ENCODE measurements at regions not wholly inside any gene's neighbourhood (a gene's known extent, or its start where the extent isn't known, plus 50 kb on each side); places are given as distances from the start of the nearest gene placed in this dataset.
"Not testable (repeated sequence)": the region's sequence is repeated elsewhere in the genome, so short reads cannot be mapped to it uniquely, and the experiment has no call there.

- Histone ChIP-seq H3K4me3 (no peak overlapping the region), H3K36me3 (no peaks in the 10 kb centered on the region), H3K4me1 (replicated peaks) (no peaks in the 10 kb centered on the region), H3K9me3 (replicated peaks) (no peaks in the 10 kb centered on the region), H3K27me3 (replicated peaks) (no peaks in the 10 kb centered on the region), H3K27ac (no peak overlapping the region)
- no peak for DNase-seq (ENCODE audit: low read depth in 1 of 2, low spot score in 2 of 2)
Measured at GRCh38 chrX:104428231-104428630, 137.8 kb upstream of the IL1RAPL2 start.

GRCh38 chrX:104427693-104428092, 138.3 kb upstream of the IL1RAPL2 start:
- no peaks in the 10 kb centered on the region for H3K27me3 ChIP-seq (replicated peaks)
- H3K9me3 ChIP-seq (replicated peaks), result no peaks in the 10 kb centered on the region
- no peak overlapping the region for H3K27ac ChIP-seq
- H3K4me3 ChIP-seq, result no peak overlapping the region
- DNase-seq (ENCODE audit: low read depth in 1 of 2, low spot score in 2 of 2), result no peak
- no peaks in the 10 kb centered on the region for H3K4me1 ChIP-seq (replicated peaks)
- H3K36me3 ChIP-seq, result no peaks in the 10 kb centered on the region

- Histone ChIP-seq H3K27me3 (replicated peaks) (no peaks in the 10 kb centered on the region), H3K4me1 (replicated peaks) (no peaks in the 10 kb centered on the region), H3K4me3 (no peak overlapping the region), H3K36me3 (no peaks in the 10 kb centered on the region), H3K27ac (no peak overlapping the region), H3K9me3 (replicated peaks) (no peaks in the 10 kb centered on the region)
- no peak for DNase-seq (ENCODE audit: low read depth in 1 of 2, low spot score in 2 of 2)
Measured at GRCh38 chrX:104427073-104427472, 138.9 kb upstream of the IL1RAPL2 start.

- no peak for DNase-seq (ENCODE audit: low read depth in 1 of 2, low spot score in 2 of 2)
- no peaks in the 10 kb centered on the region for H3K4me1 ChIP-seq (replicated peaks)
- no peaks in the 10 kb centered on the region for H3K9me3 ChIP-seq (replicated peaks)
- no peak overlapping the region for H3K27ac ChIP-seq
- no peaks in the 10 kb centered on the region for H3K27me3 ChIP-seq (replicated peaks)
- no peaks in the 10 kb centered on the region for H3K36me3 ChIP-seq
- no peak overlapping the region for H3K4me3 ChIP-seq
Measured at GRCh38 chrX:104420907-104421306, 145.1 kb upstream of the IL1RAPL2 start.

GRCh38 chrX:104419926-104420325, 146.1 kb upstream of the IL1RAPL2 start:
- Histone ChIP-seq H3K36me3 (no peaks in the 10 kb centered on the region), H3K27ac (no peak overlapping the region), H3K9me3 (replicated peaks) (no peaks in the 10 kb centered on the region), H3K4me3 (no peak overlapping the region), H3K27me3 (replicated peaks) (no peaks in the 10 kb centered on the region), H3K4me1 (replicated peaks) (no peaks in the 10 kb centered on the region)
- no peak for DNase-seq (ENCODE audit: low read depth in 1 of 2, low spot score in 2 of 2)

- Histone ChIP-seq H3K27ac (no peak overlapping the region), H3K4me3 (no peak overlapping the region), H3K27me3 (replicated peaks) (no peaks in the 10 kb centered on the region), H3K36me3 (no peaks in the 10 kb centered on the region), H3K4me1 (replicated peaks) (no peaks in the 10 kb centered on the region), H3K9me3 (replicated peaks) (no peaks in the 10 kb centered on the region)
- no peak for DNase-seq (ENCODE audit: low read depth in 1 of 2, low spot score in 2 of 2)
Measured at GRCh38 chrX:104419211-104419610, 146.8 kb upstream of the IL1RAPL2 start.

GRCh38 chrX:104411800-104412199, 154.2 kb upstream of the IL1RAPL2 start:
- DNase-seq (ENCODE audit: low read depth in 1 of 2, low spot score in 2 of 2), result no peak
- no peaks in the 10 kb centered on the region for H3K36me3 ChIP-seq

GRCh38 chrX:104400387-104400786, 145.7 kb upstream of the ESX1 start:
- H3K36me3 ChIP-seq, result no peaks in the 10 kb centered on the region

More at GRCh38 chrX:104411800-104412199, 154.2 kb upstream of the IL1RAPL2 start:
- Histone ChIP-seq H3K27ac (no peak overlapping the region), H3K27me3 (replicated peaks) (no peaks in the 10 kb centered on the region), H3K9me3 (replicated peaks) (no peaks in the 10 kb centered on the region), H3K4me3 (no peak overlapping the region), H3K4me1 (replicated peaks) (no peaks in the 10 kb centered on the region)

GRCh38 chrX:104392350-104392749, 137.6 kb upstream of the ESX1 start:
- Histone ChIP-seq H3K9me3 (replicated peaks) (no peaks in the 10 kb centered on the region), H3K27me3 (replicated peaks) (no peaks in the 10 kb centered on the region; the same call in 1 of the 2 replicates), H3K36me3 (no peaks in the 10 kb centered on the region), H3K4me1 (replicated peaks) (no peaks in the 10 kb centered on the region), H3K4me3 (no peak overlapping the region), H3K27ac (no peak overlapping the region)
- no peak for DNase-seq (ENCODE audit: low read depth in 1 of 2, low spot score in 2 of 2)

More at GRCh38 chrX:104400387-104400786, 145.7 kb upstream of the ESX1 start:
- H3K27ac ChIP-seq, result no peak overlapping the region
- H3K9me3 ChIP-seq (replicated peaks), result no peaks in the 10 kb centered on the region
- DNase-seq (ENCODE audit: low read depth in 1 of 2, low spot score in 2 of 2), result no peak
- no peaks in the 10 kb centered on the region for H3K4me1 ChIP-seq (replicated peaks)
- no peaks in the 10 kb centered on the region for H3K27me3 ChIP-seq (replicated peaks)
- H3K4me3 ChIP-seq, result no peak overlapping the region

GRCh38 chrX:104391906-104392305, 137.2 kb upstream of the ESX1 start:
- no peak for DNase-seq (ENCODE audit: low read depth in 1 of 2, low spot score in 2 of 2)
- H3K9me3 ChIP-seq (replicated peaks), result no peaks in the 10 kb centered on the region
- no peaks in the 10 kb centered on the region for H3K4me1 ChIP-seq (replicated peaks)
- no peak overlapping the region for H3K4me3 ChIP-seq
- no peaks in the 10 kb centered on the region for H3K36me3 ChIP-seq
- H3K27me3 ChIP-seq (replicated peaks), result no peaks in the 10 kb centered on the region; the same call in 1 of the 2 replicates
- no peak overlapping the region for H3K27ac ChIP-seq

- Histone ChIP-seq H3K4me1 (replicated peaks) (no peaks in the 10 kb centered on the region), H3K4me3 (no peak overlapping the region), H3K36me3 (no peaks in the 10 kb centered on the region), H3K27me3 (replicated peaks) (no peaks in the 10 kb centered on the region), H3K27ac (no peak overlapping the region), H3K9me3 (replicated peaks) (no peaks in the 10 kb centered on the region)
- no peak for DNase-seq (ENCODE audit: low read depth in 1 of 2, low spot score in 2 of 2)
Measured at GRCh38 chrX:104376937-104377336, 122.2 kb upstream of the ESX1 start.

- Histone ChIP-seq H3K4me1 (replicated peaks) (no peaks in the 10 kb centered on the region), H3K27me3 (replicated peaks) (no peaks in the 10 kb centered on the region), H3K4me3 (no peak overlapping the region), H3K9me3 (replicated peaks) (no peaks in the 10 kb centered on the region), H3K36me3 (no peaks in the 10 kb centered on the region), H3K27ac (no peak overlapping the region)
- no peak for DNase-seq (ENCODE audit: low read depth in 1 of 2, low spot score in 2 of 2)
Measured at GRCh38 chrX:104372547-104372946, 117.8 kb upstream of the ESX1 start.

GRCh38 chrX:104370089-104370488, 115.4 kb upstream of the ESX1 start:
- Histone ChIP-seq H3K9me3 (replicated peaks) (no peaks in the 10 kb centered on the region), H3K4me3 (no peak overlapping the region), H3K27me3 (replicated peaks) (no peaks in the 10 kb centered on the region), H3K4me1 (replicated peaks) (no peaks in the 10 kb centered on the region), H3K36me3 (no peaks in the 10 kb centered on the region), H3K27ac (no peak overlapping the region)
- no peak for DNase-seq (ENCODE audit: low read depth in 1 of 2, low spot score in 2 of 2)

- DNase-seq (ENCODE audit: low read depth in 1 of 2, low spot score in 2 of 2); H3K27me3 ChIP-seq (replicated peaks): not testable (repeated sequence)
Measured at GRCh38 chrX:104360774-104361173, 106.0 kb upstream of the ESX1 start.

GRCh38 chrX:104359124-104359523, 104.4 kb upstream of the ESX1 start:
- no peaks in the 10 kb centered on the region for H3K9me3 ChIP-seq (replicated peaks)
- no peak for DNase-seq (ENCODE audit: low read depth in 1 of 2, low spot score in 2 of 2)
- no peaks in the 10 kb centered on the region for H3K36me3 ChIP-seq
- H3K27ac ChIP-seq, result no peak overlapping the region
- H3K4me1 ChIP-seq (replicated peaks), result no peaks in the 10 kb centered on the region
- no peaks in the 10 kb centered on the region for H3K27me3 ChIP-seq (replicated peaks)
- no peak overlapping the region for H3K4me3 ChIP-seq

More at GRCh38 chrX:104360774-104361173, 106.0 kb upstream of the ESX1 start:
- not testable (repeated sequence) for H3K4me3 ChIP-seq; H3K9me3 ChIP-seq (replicated peaks); H3K4me1 ChIP-seq (replicated peaks); H3K27ac ChIP-seq; H3K36me3 ChIP-seq
